ENCODE measurements at regions not wholly inside any gene's neighbourhood (a gene's known extent, or its start where the extent isn't known, plus 50 kb on each side); places are given as distances from the start of the nearest gene placed in this dataset.

DNA sequence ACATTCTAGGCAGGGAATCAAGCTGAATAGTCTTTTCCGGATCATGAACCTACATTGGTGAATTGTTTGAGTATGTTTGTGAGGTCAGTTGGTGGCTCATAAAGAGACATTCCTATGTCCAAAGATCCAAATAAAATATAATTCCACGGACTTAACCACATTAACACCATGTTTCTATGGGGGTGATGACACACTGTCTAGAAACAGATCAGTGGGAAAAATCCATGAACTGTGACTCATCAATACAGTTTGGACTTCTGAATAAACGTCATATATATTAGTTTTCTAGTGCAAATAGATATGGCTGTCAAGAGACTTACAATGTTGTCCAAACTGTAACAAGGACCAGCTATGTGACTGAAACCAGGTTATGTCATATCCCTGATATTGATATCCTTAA, 509.9 kb upstream of the TYRP1 start:
- TF ChIP-seq, protein P1, sequence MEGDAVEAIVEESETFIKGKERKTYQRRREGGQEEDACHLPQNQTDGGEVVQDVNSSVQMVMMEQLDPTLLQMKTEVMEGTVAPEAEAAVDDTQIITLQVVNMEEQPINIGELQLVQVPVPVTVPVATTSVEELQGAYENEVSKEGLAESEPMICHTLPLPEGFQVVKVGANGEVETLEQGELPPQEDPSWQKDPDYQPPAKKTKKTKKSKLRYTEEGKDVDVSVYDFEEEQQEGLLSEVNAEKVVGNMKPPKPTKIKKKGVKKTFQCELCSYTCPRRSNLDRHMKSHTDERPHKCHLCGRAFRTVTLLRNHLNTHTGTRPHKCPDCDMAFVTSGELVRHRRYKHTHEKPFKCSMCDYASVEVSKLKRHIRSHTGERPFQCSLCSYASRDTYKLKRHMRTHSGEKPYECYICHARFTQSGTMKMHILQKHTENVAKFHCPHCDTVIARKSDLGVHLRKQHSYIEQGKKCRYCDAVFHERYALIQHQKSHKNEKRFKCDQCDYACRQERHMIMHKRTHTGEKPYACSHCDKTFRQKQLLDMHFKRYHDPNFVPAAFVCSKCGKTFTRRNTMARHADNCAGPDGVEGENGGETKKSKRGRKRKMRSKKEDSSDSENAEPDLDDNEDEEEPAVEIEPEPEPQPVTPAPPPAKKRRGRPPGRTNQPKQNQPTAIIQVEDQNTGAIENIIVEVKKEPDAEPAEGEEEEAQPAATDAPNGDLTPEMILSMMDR (IDR thresholded peaks at IDR 0.05; ENCODE audit: control insufficient read depth, insufficient read depth, low read depth, low read length, missing control alignments) = no peak
- H3K4me3 ChIP-seq (ENCODE audit: control insufficient read depth, low read depth, low read length) = no peak overlapping the region
- DNase-seq (ENCODE audit: low read depth) = no peak

DNA sequence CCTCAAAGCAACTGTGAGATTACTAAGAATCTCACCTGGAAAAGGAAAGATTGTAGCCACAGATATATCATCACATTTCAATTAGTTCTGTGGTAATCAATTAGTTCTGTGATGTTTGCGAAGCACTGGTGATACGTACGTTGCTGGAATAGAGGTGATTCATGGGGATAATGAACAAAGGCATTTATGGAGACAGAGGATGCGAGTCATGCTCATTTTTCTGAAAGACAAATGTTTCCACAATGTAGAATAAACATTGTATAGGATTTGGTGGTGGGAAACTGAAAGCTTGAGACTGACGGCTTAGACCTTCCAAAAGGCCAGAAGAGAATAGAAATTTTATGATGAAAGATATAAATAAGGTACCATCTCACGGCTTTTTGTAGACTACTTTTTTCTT, 507.3 kb upstream of the TYRP1 start:
- DNase-seq (ENCODE audit: low read depth) = no peak

GRCh38 chr9:12191630-12192029, 501.6 kb upstream of the TYRP1 start:
- no peak overlapping the region for H3K4me3 ChIP-seq (ENCODE audit: control insufficient read depth, low read depth, low read length)
- TF ChIP-seq, protein P1 (IDR thresholded peaks at IDR 0.05; ENCODE audit: control insufficient read depth, insufficient read depth, low read depth, low read length, missing control alignments) = no peak
- no peak for DNase-seq (ENCODE audit: low read depth)

More for the DNA sequence above, 507.3 kb upstream of the TYRP1 start:
- no peak overlapping the region for H3K4me3 ChIP-seq (ENCODE audit: control insufficient read depth, low read depth, low read length)
- TF ChIP-seq, protein P1 (IDR thresholded peaks at IDR 0.05; ENCODE audit: control insufficient read depth, insufficient read depth, low read depth, low read length, missing control alignments) = no peak

DNA sequence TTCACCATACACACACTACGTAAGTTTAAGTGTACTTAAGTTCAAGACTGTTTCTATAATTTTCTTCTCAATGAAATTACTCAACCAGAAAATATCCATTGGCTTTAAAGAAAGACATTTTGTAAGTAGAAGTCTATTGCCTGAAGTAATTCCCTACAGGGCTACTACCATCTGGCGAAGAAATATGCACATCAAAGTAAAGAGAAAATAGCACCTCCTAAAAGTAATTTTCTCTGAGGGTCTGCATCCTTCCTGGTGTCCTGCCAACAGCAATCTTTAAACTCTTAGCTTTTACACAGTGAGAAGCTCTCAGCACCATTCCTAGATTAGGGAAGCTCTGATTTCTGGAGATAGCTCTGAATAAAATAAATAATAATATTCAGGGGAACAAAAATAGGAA, 498.5 kb upstream of the TYRP1 start:
- no peak for DNase-seq (ENCODE audit: low read depth)
- TF ChIP-seq, protein P1 (IDR thresholded peaks at IDR 0.05; ENCODE audit: control insufficient read depth, insufficient read depth, low read depth, low read length, missing control alignments) = no peak
- H3K4me3 ChIP-seq (ENCODE audit: control insufficient read depth, low read depth, low read length) = no peak overlapping the region

DNA sequence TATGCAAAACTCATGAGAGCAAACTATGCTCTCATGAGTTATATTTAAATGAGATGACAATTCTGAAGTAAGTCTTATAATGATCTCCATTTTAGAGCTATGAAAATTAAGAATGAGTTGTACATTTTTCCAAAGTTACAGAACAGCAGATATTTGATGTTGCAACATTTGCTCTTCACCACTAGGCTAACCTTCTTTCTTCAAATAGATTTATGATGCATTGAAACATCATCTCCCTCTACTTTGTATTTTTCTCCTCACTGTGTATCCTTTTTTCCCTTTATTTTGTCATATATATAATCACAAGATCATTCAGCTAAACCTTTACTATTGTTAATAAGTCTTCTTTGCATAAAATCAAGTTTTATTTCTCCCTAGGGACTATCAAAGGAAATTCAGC, 497.7 kb upstream of the TYRP1 start:
- DNase-seq (ENCODE audit: low read depth) = no peak
- TF ChIP-seq, protein P1 (IDR thresholded peaks at IDR 0.05; ENCODE audit: control insufficient read depth, insufficient read depth, low read depth, low read length, missing control alignments) = no peak
- no peak overlapping the region for H3K4me3 ChIP-seq (ENCODE audit: control insufficient read depth, low read depth, low read length)

DNA sequence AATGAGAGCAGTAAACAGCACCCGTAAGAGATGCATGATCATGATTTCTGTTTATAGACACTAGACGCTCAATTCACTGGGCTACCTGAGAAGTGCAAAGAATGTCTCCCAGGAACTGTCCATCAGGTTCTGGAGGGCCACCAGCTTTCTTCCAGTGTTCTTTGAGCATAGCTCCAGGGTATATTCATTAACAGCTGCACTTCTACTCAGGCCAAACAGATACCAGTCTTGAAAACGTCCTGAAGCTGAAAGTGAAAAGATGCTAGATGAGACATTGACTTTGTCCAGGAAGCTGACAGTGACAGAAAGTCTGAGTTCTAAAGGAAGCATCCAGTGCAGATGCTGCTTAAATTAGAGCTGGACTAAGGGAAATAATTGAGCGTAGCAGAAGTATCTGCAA, 488.7 kb upstream of the TYRP1 start:
- TF ChIP-seq, protein P1 (IDR thresholded peaks at IDR 0.05; ENCODE audit: control insufficient read depth, insufficient read depth, low read depth, low read length, missing control alignments) = no peak
- DNase-seq (ENCODE audit: low read depth) = no peak
- no peak overlapping the region for H3K4me3 ChIP-seq (ENCODE audit: control insufficient read depth, low read depth, low read length)

GRCh38 chr9:12212860-12213259, 480.3 kb upstream of the TYRP1 start:
- DNase-seq (ENCODE audit: low read depth) = no peak
- TF ChIP-seq, protein P1 (IDR thresholded peaks at IDR 0.05; ENCODE audit: control insufficient read depth, insufficient read depth, low read depth, low read length, missing control alignments) = no peak
- no peak overlapping the region for H3K4me3 ChIP-seq (ENCODE audit: control insufficient read depth, low read depth, low read length)
